GM21786 (cell line): ENCODE measurements at regions not wholly inside any gene's neighbourhood (a gene's known extent, or its start where the extent isn't known, plus 50 kb on each side); places are given as distances from the start of the nearest gene placed in this dataset.

Experiments used
- ATAC-seq: cut with Tn5 transposase; IDR thresholded peaks from one replicate; pipeline ENCODE4 v1.9.1; 2021; ENCODE audit not compliant: unreplicated experiment

DNA sequence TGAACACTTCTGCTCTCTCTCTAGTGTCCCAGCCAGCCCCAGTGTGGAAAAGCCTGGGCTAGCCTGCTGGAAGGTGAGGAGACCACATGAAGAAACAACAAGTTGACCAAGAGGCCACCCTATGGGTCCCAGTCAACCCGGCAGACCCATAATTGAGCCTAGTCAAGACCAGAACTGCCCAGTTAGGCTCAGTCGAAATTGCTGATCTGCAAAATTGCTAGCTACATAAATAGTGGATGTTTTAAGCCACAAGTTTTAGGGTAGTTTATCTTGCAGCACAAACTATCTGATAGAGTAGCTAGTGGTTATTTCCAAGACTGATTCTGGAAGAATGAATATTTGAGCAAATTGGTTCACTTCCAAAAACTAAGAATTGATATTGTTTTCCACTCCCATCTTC is 82.3 kb upstream of the CCDC112 start:
- no peak for ATAC-seq

DNA sequence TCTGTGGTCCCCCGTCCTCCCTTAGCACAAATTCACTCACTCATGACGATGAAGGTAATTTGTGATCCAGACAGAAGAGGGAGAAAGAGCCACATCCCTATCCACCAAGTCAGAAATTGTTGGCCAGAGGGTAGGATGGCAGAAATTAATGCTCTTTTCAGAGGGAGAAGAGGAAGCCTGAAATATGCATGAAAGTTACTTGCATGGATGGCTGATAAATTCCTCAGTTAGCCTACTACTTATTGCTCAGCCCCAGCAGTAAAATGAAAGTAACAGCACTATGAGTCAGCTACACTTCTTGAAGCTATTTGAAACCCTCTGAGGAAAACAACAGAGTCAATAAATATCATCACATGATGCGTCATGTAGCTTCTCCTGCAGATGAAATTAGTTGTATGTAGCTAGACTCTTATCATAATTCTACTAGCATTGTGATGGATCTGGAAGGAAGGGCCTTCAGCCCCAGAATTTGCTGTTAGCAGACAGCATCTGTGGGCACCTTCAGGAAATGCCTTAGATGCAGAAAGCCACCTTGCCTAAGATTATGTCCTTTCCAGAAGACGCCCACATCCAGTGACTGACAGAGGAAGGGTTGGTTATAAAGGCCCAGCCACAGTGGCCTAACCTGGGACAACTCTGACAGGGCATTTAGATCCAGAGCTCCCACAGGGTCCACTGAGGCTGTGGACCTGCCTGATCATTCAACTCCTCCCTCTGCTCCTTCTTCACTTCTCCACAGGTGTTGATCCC is 81.2 kb upstream of the CCDC112 start:
- ATAC-seq: peak; percentile 72

DNA sequence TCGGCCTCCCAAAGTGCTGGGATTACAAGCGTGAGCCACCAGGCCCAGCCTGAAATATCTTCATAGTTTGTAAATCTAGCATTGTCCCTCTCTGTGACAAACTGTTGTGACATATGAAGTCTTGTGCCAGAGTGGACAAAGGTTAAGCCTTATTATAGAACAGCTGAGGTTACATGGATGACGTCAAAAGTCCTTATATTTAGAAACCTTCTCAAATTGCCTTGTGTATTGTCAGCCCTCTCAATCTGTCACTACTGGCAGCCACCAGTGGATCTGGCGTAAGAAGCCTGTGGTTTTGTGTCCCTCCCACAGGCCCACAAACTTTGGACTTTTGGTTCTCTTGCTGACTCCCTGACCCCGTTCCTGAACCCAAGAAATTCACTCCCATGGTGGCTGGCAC is 79.4 kb upstream of the CCDC112 start:
- ATAC-seq: no peak

DNA sequence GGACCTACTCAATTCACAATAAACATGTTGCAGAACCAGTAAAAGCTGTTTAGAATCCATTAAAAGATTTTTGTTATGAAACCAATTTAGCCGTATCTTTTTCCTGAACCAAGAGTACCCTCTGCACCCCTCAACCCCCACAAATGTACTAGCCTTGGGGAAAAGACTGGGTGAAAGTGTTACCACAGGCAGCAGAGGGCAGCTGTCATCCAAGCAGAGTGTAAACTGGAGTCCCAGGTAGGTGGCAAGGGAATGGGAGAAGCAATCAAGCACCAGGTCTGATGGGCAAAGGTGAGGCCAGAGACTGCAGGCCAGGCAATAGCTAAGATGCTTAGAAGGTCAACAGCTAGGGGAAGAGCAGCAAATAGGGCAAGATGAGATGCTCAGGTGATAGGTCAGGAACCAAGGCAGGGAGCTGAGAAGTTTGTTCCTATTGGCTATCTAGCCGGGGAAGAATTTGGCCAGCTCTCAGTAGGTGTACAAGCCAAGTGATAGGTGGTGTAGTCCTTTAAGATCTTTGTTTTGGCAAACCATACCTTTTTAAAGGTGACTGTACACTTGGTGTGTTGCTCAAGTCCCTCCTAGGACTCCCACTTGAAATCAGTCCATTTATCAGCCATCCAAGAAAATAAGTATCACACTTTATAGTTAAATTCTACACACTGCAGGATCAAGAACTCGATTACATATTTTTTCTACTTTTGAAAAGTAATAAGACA is 77.8 kb upstream of the CCDC112 start:
- no peak for ATAC-seq

DNA sequence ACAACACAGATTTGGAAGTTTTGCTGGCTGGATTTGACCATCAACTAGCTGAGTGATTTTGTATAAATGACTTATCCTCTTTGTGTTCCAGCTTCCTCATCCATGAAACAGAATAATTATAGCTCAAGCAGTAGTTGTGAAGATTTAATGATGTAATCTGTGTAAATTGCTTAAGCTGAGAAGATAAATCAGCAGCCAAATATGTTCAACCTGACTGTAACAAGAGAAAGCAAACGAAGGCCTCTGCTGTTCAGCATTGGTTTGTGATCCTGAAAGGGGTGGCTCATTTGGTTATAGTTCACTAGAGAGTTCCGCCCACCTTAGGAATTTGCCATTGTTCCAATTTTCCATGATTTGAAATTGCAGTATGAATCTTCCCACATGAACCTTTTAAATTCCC is 75.7 kb upstream of the CCDC112 start:
- no peak for ATAC-seq

DNA sequence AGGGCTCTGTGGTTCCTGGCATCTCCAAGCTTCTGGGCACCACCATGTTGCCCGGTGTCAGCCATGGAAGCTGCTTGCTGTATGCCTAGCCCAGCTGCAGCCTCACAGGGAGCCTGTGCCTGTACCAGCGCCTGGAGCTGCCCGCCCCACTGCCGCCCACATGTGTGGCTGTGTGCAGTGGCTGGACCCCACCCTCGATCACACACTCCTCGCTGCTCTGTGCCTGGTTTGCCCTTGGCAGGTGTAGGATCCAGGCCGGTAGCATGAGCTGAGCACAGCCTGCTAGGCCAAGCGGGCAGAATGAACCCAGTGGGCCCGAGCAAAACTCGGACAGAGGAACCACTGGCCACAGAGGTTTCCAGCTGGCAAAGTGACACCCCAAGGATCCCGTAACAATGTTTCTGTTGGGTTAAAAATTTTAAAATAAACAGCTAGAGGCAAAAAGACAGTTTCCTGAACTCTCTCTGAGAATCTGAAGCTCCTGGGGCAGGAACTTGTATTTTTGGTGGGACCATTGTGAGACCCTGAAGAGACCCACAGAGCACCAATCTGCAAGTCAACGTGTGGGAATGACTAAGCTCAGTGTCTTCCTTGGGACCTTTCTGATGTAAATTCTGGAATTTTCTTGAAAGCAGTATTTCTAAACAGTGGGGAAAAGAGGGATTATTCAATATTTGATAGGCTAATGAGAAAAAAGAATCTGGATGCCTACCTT is 73.1 kb upstream of the CCDC112 start:
- ATAC-seq: no peak

DNA sequence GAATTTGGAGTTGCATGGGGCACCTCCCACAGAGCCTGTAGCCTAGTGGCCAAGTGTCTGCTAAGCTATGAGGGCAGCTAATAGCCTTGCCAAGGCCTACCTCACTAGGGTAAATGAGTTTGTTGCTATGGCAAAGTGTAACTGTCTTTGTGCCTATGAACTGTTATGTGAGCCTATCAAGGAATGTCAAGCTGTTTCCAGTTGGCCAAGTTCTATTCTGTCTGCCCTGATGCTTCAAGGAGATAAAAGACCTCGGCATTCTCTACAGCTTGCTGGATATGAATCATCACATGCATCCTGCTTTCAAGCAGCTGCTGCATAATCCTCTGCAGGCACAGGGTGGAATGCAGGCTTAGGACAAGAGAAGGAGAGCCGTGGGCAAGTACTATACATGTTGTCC is 69.8 kb upstream of the CCDC112 start:
- no peak for ATAC-seq

DNA sequence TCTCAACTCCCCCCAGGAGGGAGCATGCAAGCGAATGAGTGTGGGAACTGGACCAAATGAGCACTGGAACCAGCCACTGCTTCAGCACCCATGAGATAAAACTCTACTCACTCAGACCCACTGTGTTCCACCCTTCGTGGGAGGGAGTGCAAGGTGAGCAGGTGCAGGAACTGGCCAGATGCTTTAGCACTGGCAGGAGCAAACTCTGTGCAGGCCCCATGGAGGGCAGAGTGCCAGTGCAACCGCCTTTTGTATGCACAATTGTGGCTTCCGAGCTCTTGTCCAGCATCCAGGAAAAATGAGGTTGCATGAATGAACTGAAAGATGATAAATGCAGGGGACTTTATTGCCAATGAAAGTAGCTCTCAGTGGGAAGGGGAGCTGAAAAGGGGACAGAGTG is 67.4 kb upstream of the CCDC112 start:
- no peak for ATAC-seq

DNA sequence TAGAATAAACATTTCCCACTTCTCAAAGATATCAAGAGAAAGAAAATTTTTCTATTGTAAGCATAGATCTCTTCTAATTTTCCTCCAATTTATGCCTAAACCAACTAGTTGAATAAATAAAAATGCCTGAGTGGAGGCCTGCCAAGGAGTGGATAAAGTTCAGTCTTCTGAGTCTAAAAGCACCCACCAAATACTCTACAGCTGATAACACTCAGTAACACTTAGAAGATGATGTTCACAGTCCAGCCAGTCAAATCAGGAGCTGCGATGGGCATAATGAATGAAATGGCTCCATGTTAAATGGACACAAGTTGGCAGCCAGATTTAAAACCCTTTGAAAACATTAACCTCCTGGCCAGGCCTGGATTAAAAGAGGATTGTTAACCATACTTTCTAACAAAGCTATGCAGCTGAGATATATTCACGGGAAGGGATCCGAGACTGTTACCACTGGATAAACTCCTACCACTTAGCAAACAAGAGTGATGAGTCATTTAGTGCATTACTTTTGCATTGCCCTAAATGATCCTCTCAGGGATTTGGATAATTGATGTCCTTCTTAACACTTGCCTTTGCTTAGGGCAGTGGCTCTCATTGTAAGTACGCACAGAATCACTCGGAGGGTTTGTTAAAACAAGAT is 63.7 kb upstream of the CCDC112 start:
- no peak for ATAC-seq

DNA sequence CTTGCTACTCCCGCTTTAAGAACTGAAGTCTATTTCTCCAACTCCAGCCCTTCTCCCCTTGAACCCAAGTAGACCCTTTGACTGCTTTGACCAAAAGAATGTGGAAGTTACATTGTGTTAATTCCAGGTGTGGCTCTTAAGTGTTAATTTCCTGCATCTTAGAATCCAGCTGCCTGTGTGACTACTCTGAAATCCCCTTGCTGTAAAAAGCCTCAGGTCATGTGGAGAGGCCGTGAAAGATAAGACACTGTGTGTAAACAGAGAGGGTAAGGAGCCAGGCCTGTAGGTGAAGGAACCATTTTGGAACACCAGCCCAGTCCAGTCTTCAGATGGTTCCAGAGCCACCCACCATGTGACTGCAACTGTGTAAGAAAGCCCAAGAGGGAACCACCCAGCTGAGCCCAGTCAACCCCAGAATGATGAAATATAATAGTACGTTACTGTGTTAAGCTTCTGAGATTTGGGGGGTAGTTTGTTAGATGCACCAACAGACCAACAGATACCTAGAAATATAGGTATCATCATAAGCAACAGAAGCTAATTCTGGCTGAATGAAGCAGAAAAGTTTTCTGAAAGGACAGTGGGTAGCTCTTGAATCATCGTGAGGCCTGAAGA is 59.4 kb upstream of the CCDC112 start:
- ATAC-seq: no peak

DNA sequence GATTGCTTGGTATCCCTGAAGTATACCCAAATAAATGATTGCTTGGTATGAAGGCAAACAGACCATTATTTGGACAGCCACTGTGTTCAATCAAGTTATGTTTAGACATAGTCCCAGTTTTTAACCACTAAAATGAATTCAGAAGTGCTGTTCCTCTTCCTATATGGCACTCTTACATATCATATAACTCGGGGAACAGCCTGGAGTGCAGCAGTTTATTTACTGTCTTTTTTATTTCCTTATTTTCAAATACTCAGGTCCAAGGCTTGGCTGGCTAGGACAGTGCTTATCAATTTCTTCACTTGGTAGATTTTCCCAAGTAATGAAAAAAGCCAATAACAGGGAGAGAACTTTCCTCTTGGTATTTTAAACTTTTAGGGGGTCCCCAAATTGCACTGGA is 58.6 kb upstream of the CCDC112 start:
- no peak for ATAC-seq

DNA sequence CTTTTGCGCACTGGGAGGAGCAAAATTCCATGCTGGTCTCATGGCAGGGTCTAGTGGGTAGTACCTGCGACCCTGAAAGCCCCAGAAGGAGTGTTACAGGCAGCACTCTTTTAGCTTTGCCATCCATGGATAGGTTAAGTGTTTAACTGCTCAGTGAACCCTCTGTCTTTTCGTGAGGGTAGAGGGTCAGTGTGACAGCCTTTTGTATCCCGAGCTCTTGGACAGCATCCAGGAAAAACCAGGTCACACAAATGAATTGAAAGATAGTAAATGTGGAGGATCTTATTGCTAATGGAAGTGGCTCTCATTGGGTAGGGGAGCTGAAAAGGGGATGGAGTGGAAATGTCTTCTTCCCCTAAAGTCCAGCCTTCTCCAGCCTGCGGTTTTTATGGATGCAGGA is 57.8 kb upstream of the CCDC112 start:
- no peak for ATAC-seq

DNA sequence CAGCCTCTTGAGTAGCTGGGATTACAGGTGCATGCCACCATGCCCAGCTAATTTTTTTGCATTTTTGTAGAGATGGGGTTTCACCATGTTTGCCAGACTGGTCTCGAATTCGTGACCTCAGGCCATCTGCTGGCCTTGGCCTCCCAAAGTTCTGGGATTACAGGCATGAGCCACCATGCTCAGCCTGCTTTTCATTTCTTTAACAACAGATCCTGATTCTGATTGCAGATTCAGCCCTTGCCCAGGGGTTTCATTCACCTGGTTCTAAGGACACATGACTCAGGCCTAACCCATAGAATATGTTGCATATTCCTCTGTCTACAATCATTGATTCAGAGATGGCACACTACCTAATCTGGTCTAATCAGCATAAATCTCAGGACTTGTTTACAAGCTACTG is 56.1 kb upstream of the CCDC112 start:
- ATAC-seq: no peak

DNA sequence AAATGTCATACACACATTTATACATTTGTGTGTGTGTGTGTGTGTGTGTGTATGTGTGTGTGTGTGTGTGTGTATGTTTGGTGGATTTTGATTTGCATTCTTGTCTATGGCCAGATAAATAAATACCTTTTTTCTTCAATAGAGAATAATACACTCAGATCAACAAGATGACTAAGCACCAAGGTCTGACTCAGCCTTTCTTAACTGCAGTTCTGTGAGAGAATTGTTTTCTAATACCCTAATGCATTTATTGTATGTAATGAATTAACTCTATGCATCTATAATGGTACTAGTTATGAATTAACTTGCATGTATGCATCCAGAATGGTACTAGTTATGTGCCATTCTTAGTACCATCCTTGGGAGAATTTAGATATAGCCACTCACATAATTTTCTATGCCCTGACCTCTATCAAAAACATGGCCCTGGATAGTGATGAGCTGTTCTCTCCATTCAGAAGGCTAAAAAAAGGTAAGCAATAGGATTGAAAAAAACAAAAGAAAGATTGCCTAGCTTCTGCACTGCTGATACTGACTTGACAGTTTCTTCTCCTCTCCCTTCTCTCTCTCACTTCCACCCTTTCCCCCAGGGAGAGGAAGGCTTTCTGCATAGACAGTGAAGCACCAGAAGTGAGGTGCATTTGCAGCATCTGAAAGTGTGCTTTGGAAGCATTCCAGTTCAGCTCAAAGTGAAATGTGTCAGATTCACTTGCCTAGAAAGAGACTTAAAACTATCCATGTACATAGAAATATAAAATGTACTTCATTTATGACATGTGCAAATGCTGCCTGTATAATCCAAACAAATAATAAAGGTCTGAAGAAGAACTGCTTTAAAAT is 55.1 kb upstream of the CCDC112 start:
- peak; percentile 56 for ATAC-seq

DNA sequence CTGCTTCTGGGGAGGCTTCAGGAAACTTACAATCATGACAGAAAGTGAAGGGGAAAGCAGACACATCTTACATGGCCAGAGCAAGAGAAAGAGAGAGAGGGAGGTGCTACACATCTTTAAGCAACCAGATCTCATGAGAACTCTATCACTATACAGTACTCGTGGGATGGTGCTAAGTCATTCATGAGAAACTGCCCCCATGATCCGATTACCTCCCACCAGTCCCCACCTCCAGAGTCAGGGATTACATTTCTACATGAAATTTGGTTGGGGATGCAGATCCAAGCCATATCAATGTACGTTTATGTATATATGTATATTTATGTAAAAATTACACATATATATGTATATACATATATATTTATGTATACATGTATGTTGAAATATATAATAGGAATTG is 54.4 kb upstream of the CCDC112 start:
- no peak for ATAC-seq

DNA sequence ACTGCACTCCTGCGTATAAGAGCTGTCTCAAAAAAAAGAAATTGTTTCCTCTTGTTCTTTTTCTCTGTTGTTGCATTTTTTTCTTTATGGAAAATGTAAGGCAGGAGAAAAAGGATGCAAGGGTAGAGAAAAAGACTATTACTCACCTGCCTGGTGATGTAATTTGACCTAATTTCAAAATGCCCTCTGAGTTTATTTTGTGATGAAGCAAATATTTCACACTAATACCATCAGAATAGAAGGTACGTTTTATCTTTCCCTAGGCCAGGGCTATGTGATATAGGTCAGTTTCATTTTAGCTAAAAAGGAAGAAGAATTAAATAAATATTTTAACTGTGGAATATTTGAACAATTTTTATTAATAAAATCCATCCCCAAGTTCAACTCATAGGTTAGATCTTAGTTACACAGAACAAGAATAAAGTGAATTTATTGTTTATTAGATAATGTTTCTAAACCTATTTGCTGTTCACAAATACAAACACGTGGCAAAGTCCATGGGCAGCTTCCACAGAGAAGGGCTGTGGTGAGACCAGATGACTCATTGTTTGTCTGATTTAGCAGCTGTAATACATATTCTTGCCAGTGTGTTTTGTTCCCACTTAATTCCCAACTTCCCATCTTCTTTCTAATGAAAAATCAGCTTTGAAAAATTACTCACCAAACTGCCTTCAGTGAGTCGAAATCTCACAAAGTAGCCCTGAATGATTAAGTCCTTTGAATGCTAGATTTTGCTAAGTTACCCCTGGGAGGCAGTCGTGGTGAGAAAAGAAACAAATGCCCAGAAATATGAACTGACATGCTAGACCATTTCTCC is 52.8 kb upstream of the CCDC112 start:
- ATAC-seq: no peak

DNA sequence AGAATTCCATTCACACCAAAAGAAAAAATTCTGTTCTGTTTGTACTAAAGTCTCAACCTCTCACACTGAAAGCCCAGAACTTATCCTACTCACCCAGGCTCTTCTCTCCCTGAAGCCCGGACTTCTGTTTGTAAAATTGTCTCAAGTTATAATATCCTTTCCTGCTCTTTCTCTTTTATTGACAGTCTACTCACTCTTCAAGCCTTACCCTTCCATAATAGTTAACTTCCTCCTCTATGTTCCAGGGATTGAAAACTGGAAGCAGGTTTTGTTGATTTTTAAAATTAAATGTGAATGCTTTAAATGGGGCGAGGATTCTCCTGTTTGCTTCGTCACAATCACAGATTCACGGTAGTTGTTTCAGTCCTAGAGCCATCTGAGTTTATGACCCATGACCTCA is 51.7 kb upstream of the CCDC112 start:
- ATAC-seq: no peak
